Endodermal cell (in vitro differentiated cells): ENCODE measurements at regions not wholly inside any gene's neighbourhood (a gene's known extent, or its start where the extent isn't known, plus 50 kb on each side); places are given as distances from the start of the nearest gene placed in this dataset.

Experiments
- DNase-seq: peaks from one replicate; pipeline ENCODE4 v3.0.0-alpha.2; 2017
- H3K27ac ChIP-seq: 2 replicates; pipeline ENCODE4 v1.5.1; 2013; ENCODE audit warnings: mild to moderate bottlenecking, low read depth, low read length, moderate library complexity
- H3K27me3 ChIP-seq: 2 replicates; pipeline ENCODE4 v1.6.1; 2013; ENCODE audit warnings: mild to moderate bottlenecking, low read length, moderate library complexity; ENCODE audit not compliant: insufficient read depth, control insufficient read depth, poor library complexity, severe bottlenecking
- H3K36me3 ChIP-seq: 2 replicates; pipeline ENCODE4 v1.7.0; 2013; ENCODE audit warnings: mild to moderate bottlenecking, low read length, moderate library complexity; ENCODE audit not compliant: control insufficient read depth, insufficient read depth
- H3K4me1 ChIP-seq: one replicate; pipeline ENCODE4 v1.7.0; 2013; ENCODE audit warnings: low read length; ENCODE audit not compliant: control insufficient read depth, insufficient read depth
- H3K4me3 ChIP-seq: 2 replicates; pipeline ENCODE4 v1.5.1; 2013; ENCODE audit warnings: mild to moderate bottlenecking, low read length, moderate library complexity
- H3K9ac ChIP-seq: 2 replicates; pipeline ENCODE4 v1.6.1; 2013; ENCODE audit warnings: mild to moderate bottlenecking, low read length, moderate library complexity; ENCODE audit not compliant: poor library complexity, severe bottlenecking; ENCODE audit errors: extremely low read depth
- H3K9me3 ChIP-seq: 2 replicates; pipeline ENCODE4 v1.6.1; 2013; ENCODE audit warnings: mild to moderate bottlenecking, low read length, moderate library complexity; ENCODE audit not compliant: control insufficient read depth
- H3K27ac Mint-ChIP-seq: 2 replicates; pipeline ENCODE4 v1.8.0; 2020; ENCODE audit warnings: mixed read lengths
- H3K27me3 Mint-ChIP-seq: 2 replicates; pipeline ENCODE4 v1.8.0; 2021; ENCODE audit warnings: mild to moderate bottlenecking, mixed read lengths; ENCODE audit not compliant: insufficient read depth
- H3K36me3 Mint-ChIP-seq: 2 replicates; pipeline ENCODE4 v1.8.0; 2020; ENCODE audit warnings: low read depth, mixed read lengths
- H3K4me1 Mint-ChIP-seq: 2 replicates; pipeline ENCODE4 v1.8.0; 2020; ENCODE audit warnings: mixed read lengths
- H3K4me3 Mint-ChIP-seq: 2 replicates; pipeline ENCODE4 v1.8.0; 2020; ENCODE audit warnings: mild to moderate bottlenecking, moderate library complexity, mixed read lengths
- H3K9me3 Mint-ChIP-seq: 2 replicates; pipeline ENCODE4 v1.8.0; 2020; ENCODE audit warnings: mild to moderate bottlenecking, mixed read lengths
- CTCF ChIP-seq: fragments of 200-600 bp; sonication (generic); conservative IDR thresholded peaks from 2 replicates; pipeline ENCODE4 v1.5.0; 2021; ENCODE audit warnings: antibody characterized with exemption, mild to moderate bottlenecking
- WGBS, 2 experiments: methylation state at CpG; one replicate each; pipeline versions ENCODE4 v1.1.5 to v1.1.7; 2013; ENCODE audit warnings: missing lambda C conversion rate in 2 of 2, mixed read lengths in 1 of 2; ENCODE audit not compliant: insufficient coverage in 1 of 2, insufficient read length in 1 of 2; 5-methylcytosine and 5-hydroxymethylcytosine counted together

DNA sequence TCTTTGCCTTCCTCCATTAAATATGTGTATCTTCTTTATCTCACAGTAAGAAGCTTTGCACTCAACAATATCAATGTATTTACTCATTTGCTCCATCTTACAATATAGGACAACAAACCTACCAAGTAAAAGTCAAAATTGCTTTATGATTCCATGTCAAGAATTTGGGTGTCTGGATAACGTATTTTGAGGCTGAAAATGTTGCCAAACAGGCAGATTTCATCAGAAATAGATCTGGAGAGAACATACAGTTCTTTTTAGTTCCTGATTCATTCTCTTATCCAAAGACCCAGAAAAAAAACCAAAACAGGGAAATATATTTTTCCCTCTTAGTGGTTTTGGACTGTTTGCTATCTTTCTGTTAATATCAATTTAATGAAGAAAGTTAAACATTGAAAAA is 621.1 kb downstream of the STK39 start:
- Mint-ChIP-seq H3K27me3 (no peaks in the 10 kb centered on the region), H3K4me3 (no peak overlapping the region), H3K9me3 (peaks cover 4% of the 10 kb centered on the region), H3K27ac (no peak overlapping the region), H3K36me3 (no peaks in the 10 kb centered on the region), H3K4me1 (no peaks in the 10 kb centered on the region)
- Histone ChIP-seq H3K4me1 (no peaks in the 10 kb centered on the region), H3K4me3 (no peak overlapping the region), H3K9me3 (no peaks in the 10 kb centered on the region), H3K36me3 (no peaks in the 10 kb centered on the region), H3K27me3 (no peaks in the 10 kb centered on the region), H3K27ac (no peak overlapping the region), H3K9ac (no peak overlapping the region)
- no peak for TF ChIP-seq CTCF
- DNase-seq: no peak
- 97 to 100% methylated on average over 1 of the region's 1 CpG for WGBS, 2 experiments

GRCh38 chr2:167616997-167617396 is 630.4 kb downstream of the STK39 start:
- no peak overlapping the region for H3K27ac Mint-ChIP-seq
- no peak overlapping the region for H3K4me3 Mint-ChIP-seq
- TF ChIP-seq CTCF: no peak
- H3K36me3 ChIP-seq: no peaks in the 10 kb centered on the region
- H3K27me3 ChIP-seq: no peaks in the 10 kb centered on the region
- no peaks in the 10 kb centered on the region for H3K36me3 Mint-ChIP-seq
- no peaks in the 10 kb centered on the region for H3K9me3 ChIP-seq
- H3K9me3 Mint-ChIP-seq: no peaks in the 10 kb centered on the region
- H3K4me1 Mint-ChIP-seq: peaks cover under 1% of the 10 kb centered on the region
- H3K27me3 Mint-ChIP-seq: no peaks in the 10 kb centered on the region
- H3K4me1 ChIP-seq: no peaks in the 10 kb centered on the region
- no peak overlapping the region for H3K4me3 ChIP-seq
- no peak overlapping the region for H3K27ac ChIP-seq
- no peak overlapping the region for H3K9ac ChIP-seq
- no peak for DNase-seq

GRCh38 chr2:167613471-167613870 is 633.9 kb downstream of the STK39 start:
- DNase-seq: no peak
- Mint-ChIP-seq H3K36me3 (no peaks in the 10 kb centered on the region), H3K4me1 (peaks cover 2% of the 10 kb centered on the region), H3K9me3 (no peaks in the 10 kb centered on the region), H3K27ac (no peak overlapping the region), H3K4me3 (no peak overlapping the region), H3K27me3 (no peaks in the 10 kb centered on the region)
- WGBS, 2 experiments: no CpG with 5 or more reads among the region's 1 CpG
- no peak overlapping the region for H3K4me3 ChIP-seq
- H3K36me3 ChIP-seq: no peaks in the 10 kb centered on the region
- H3K27ac ChIP-seq: no peak overlapping the region
- no peaks in the 10 kb centered on the region for H3K9me3 ChIP-seq
- TF ChIP-seq CTCF: no peak
- H3K4me1 ChIP-seq: no peaks in the 10 kb centered on the region
- no peaks in the 10 kb centered on the region for H3K27me3 ChIP-seq
- H3K9ac ChIP-seq: no peak overlapping the region
